ENCODE measurements at regions not wholly inside any gene's neighbourhood (a gene's known extent, or its start where the extent isn't known, plus 50 kb on each side); places are given as distances from the start of the nearest gene placed in this dataset.

GRCh38 chr4:64489628-64490027 lies 80.4 kb upstream of the TECRL start:
- DNase-seq, result no peak

GRCh38 chr4:64479338-64479737 lies 70.1 kb upstream of the TECRL start:
- no peak for DNase-seq

- no peak for DNase-seq
These were observed 67.9 kb upstream of the TECRL start for GRCh38 chr4:64477127-64477526.

- no peak for DNase-seq
These were observed 56.0 kb upstream of the TECRL start for GRCh38 chr4:64465263-64465662.

- no peak for DNase-seq
These were observed 55.3 kb upstream of the TECRL start for GRCh38 chr4:64464581-64464980.

Data from nucleus accumbens (tissue), 56 donors.